A549 (cell line): ENCODE measurements at regions not wholly inside any gene's neighbourhood (a gene's known extent, or its start where the extent isn't known, plus 50 kb on each side); places are given as distances from the start of the nearest gene placed in this dataset.

Experiments
- BHLHE40 ChIP-seq: IDR thresholded peaks from 2 replicates; pipeline ENCODE4 v1.6.1; 2012; ENCODE audit warnings: low read depth, low read length, inconsistent platforms
- CBX8 ChIP-seq: fragments of 200-600 bp; sonication (generic); IDR thresholded peaks from 2 replicates; pipeline ENCODE4 v1.6.1; 2016
- CEBPB ChIP-seq, 2 experiments: fragments of >200 bp in 1 of 2; sonication (Bioruptor Twin) in 1 of 2; formaldehyde crosslinking in 1 of 2; IDR thresholded peaks; 2 replicates each; pipeline ENCODE4 v1.6.1; 2012 to 2016
- CHD4 ChIP-seq: fragments of 200-600 bp; sonication (generic); IDR thresholded peaks from 2 replicates; pipeline ENCODE4 v1.6.1; 2016; ENCODE audit warnings: antibody characterized with exemption, mild to moderate bottlenecking, borderline replicate concordance
- CTCF ChIP-seq: fragments of >200 bp; sonication (Bioruptor Twin); formaldehyde crosslinking; IDR thresholded peaks from 3 replicates; pipeline ENCODE4 v1.5.1; 2016
- E2F6 ChIP-seq: IDR thresholded peaks from 2 replicates; pipeline ENCODE4 v1.6.1; 2012; ENCODE audit warnings: low read depth, borderline replicate concordance
- EP300 ChIP-seq, 2 experiments: fragments of >200 bp; sonication (Bioruptor Twin); formaldehyde crosslinking; IDR thresholded peaks; 2 replicates in 1 of 2; 3 replicates in 1 of 2; pipeline ENCODE4 v1.6.1; 2016 to 2017
- FOSL2 ChIP-seq, 2 experiments: fragments of 450-650 bp in 1 of 2; fragments of >200 bp in 1 of 2; sonication (Bioruptor Twin) in 1 of 2; formaldehyde crosslinking; IDR thresholded peaks; 2 replicates each; pipeline versions ENCODE4 v1.5.0 to v1.6.1; 2016 to 2020; ENCODE audit warnings: mild to moderate bottlenecking in 1 of 2, moderate library complexity in 1 of 2
- MAZ ChIP-seq: fragments of 150-350 bp; IDR thresholded peaks from 2 replicates; pipeline ENCODE4 v1.6.1; 2014; ENCODE audit warnings: antibody characterized with exemption, low read depth, low read length, borderline replicate concordance
- POLR2A ChIP-seq: IDR thresholded peaks from 2 replicates; pipeline ENCODE4 v1.6.1; 2012; ENCODE audit warnings: mild to moderate bottlenecking, low read length
- RCOR1 ChIP-seq: fragments of 150-350 bp; IDR thresholded peaks from 2 replicates; pipeline ENCODE4 v1.6.1; 2014; ENCODE audit warnings: antibody characterized with exemption, low read length, low read depth
- RNF2 ChIP-seq: fragments of 200-600 bp; sonication (generic); IDR thresholded peaks from 2 replicates; pipeline ENCODE4 v1.6.1; 2016; ENCODE audit warnings: low read depth, mild to moderate bottlenecking, antibody characterized with exemption, moderate library complexity, borderline replicate concordance

GRCh38 chr1:191892716-191893115 is 265.5 kb upstream of the RGS18 start:
- TF ChIP-seq CTCF (no peak), POLR2A (no peak), E2F6 (no peak), CBX8 (no peak), FOSL2 (IDR thresholded peaks at IDR 0.05) (no peak), FOSL2 (CRISPR knock-in tag; IDR thresholded peaks at IDR 0.05) (no peak), BHLHE40 (no peak), MAZ (no peak), CHD4 (no peak), RCOR1 (no peak), EP300 (IDR thresholded peaks at IDR 0.05) (no peak), RNF2 (no peak), CEBPB (IDR thresholded peaks at IDR 0.05) (no peak)
